OCI-LY3 (cell line): ENCODE measurements at regions not wholly inside any gene's neighbourhood (a gene's known extent, or its start where the extent isn't known, plus 50 kb on each side); places are given as distances from the start of the nearest gene placed in this dataset.

Experiments used
- CTCF ChIP-seq: fragments of 200-600, 300-600 bp; sonication (generic); IDR thresholded peaks from 2 replicates; pipeline ENCODE4 v1.5.1; 2014; ENCODE audit warnings: antibody characterized with exemption, low read length, low read depth
- EZH2phosphoT487 ChIP-seq: fragments of 200-600 bp; shearing (Covaris generic); IDR thresholded peaks from 2 replicates; pipeline ENCODE4 v1.6.1; 2018; ENCODE audit warnings: antibody characterized with exemption, mixed run types, low read depth

GRCh38 chr1:25019337-25020172, 89.5 kb upstream of the RUNX3 start:
- no peak for TF ChIP-seq CTCF
- TF ChIP-seq EZH2phosphoT487: no peak
